Neutrophil (primary cell): ENCODE measurements at regions not wholly inside any gene's neighbourhood (a gene's known extent, or its start where the extent isn't known, plus 50 kb on each side); places are given as distances from the start of the nearest gene placed in this dataset.

Source experiments
- H3K27ac ChIP-seq: fragments of 200-600 bp; sonication (generic); 2 replicates; pipeline ENCODE4 v1.5.1; 2016; ENCODE audit warnings: mild to moderate bottlenecking, moderate library complexity
- H3K27me3 ChIP-seq: fragments of 200-600 bp; sonication (generic); 2 replicates; pipeline ENCODE4 v1.6.0; 2016; ENCODE audit warnings: mild to moderate bottlenecking
- H3K36me3 ChIP-seq: fragments of 200-600 bp; sonication (generic); 2 replicates; pipeline ENCODE4 v1.5.1; 2017
- H3K4me1 ChIP-seq, 2 experiments: fragments of 200-600 bp in 1 of 2; sonication (generic) in 1 of 2; 1 replicate in 1 of 2; 2 replicates in 1 of 2; pipeline versions ENCODE4 v1.5.1 to v1.6.1; 2013 to 2016; ENCODE audit warnings: low read depth in 1 of 2, low read length in 1 of 2, mild to moderate bottlenecking in 1 of 2, moderate library complexity in 1 of 2; ENCODE audit not compliant: control insufficient read depth in 1 of 2, insufficient read depth in 1 of 2
- H3K4me3 ChIP-seq, 2 experiments: fragments of 200-600 bp in 1 of 2; sonication (generic) in 1 of 2; 1 replicate in 1 of 2; 2 replicates in 1 of 2; pipeline ENCODE4 v1.5.1; 2013 to 2016; ENCODE audit warnings: low read depth in 1 of 2, low read length in 1 of 2, mild to moderate bottlenecking in 1 of 2, moderate library complexity in 1 of 2
- H3K9me3 ChIP-seq: fragments of 200-600 bp; sonication (generic); 2 replicates; pipeline ENCODE4 v1.5.1; 2016
- CTCF ChIP-seq: fragments of 200-600 bp; sonication (generic); IDR thresholded peaks from 2 replicates; pipeline ENCODE4 v1.5.1; 2016; ENCODE audit warnings: antibody characterized with exemption

GRCh38 chr17:34715504-34715903, 136.1 kb downstream of the TMEM132E start:
- no peak overlapping the region for H3K4me3 ChIP-seq
- peaks cover 43% of the 10 kb centered on the region for H3K27me3 ChIP-seq
- no peaks in the 10 kb centered on the region for H3K9me3 ChIP-seq
- no peaks in the 10 kb centered on the region for H3K4me1 ChIP-seq
- no peak overlapping the region for H3K27ac ChIP-seq
- H3K36me3 ChIP-seq = no peaks in the 10 kb centered on the region
- no peak for TF ChIP-seq CTCF

GRCh38 chr17:34714475-34715410, 135.4 kb downstream of the TMEM132E start:
- TF ChIP-seq CTCF = no peak
- Histone ChIP-seq H3K27me3 (peaks cover 42% of the 10 kb centered on the region), H3K4me3 (no peak overlapping the region), H3K9me3 (no peaks in the 10 kb centered on the region), H3K4me1 (no peaks in the 10 kb centered on the region), H3K27ac (no peak overlapping the region), H3K36me3 (no peaks in the 10 kb centered on the region)

GRCh38 chr17:34713687-34714086, 134.3 kb downstream of the TMEM132E start:
- no peak overlapping the region for H3K27ac ChIP-seq
- no peaks in the 10 kb centered on the region for H3K36me3 ChIP-seq
- no peak for TF ChIP-seq CTCF
- H3K27me3 ChIP-seq = peaks cover 38% of the 10 kb centered on the region
- H3K4me3 ChIP-seq = no peak overlapping the region
- no peaks in the 10 kb centered on the region for H3K9me3 ChIP-seq
- H3K4me1 ChIP-seq = no peaks in the 10 kb centered on the region

GRCh38 chr17:34712481-34713195, 133.3 kb downstream of the TMEM132E start:
- Histone ChIP-seq H3K4me1 (no peaks in the 10 kb centered on the region), H3K4me3 (no peak overlapping the region), H3K9me3 (no peaks in the 10 kb centered on the region), H3K36me3 (no peaks in the 10 kb centered on the region), H3K27me3 (peaks cover 35% of the 10 kb centered on the region), H3K27ac (no peak overlapping the region)
- no peak for TF ChIP-seq CTCF

- H3K36me3 ChIP-seq = no peaks in the 10 kb centered on the region
- no peak for TF ChIP-seq CTCF
- no peak overlapping the region for H3K27ac ChIP-seq
- H3K27me3 ChIP-seq = peaks cover 31% of the 10 kb centered on the region
- no peak overlapping the region for H3K4me3 ChIP-seq
- no peaks in the 10 kb centered on the region for H3K9me3 ChIP-seq
- no peaks in the 10 kb centered on the region for H3K4me1 ChIP-seq
Measured at GRCh38 chr17:34711646-34712045, 132.3 kb downstream of the TMEM132E start.
